K562 (cell line): ENCODE measurements at regions not wholly inside any gene's neighbourhood (a gene's known extent, or its start where the extent isn't known, plus 50 kb on each side); places are given as distances from the start of the nearest gene placed in this dataset.
A peak's percentile ranks its signal among the peaks of the same experiment; 100 is the strongest.

ENCODE experiments used
- AFF4 ChIP-seq: sonication (generic); formaldehyde crosslinking; IDR thresholded peaks from 2 replicates; pipeline ENCODE4 v1.8.0; 2023; ENCODE audit warnings: mild to moderate bottlenecking, missing genetic modification reagents
- ELF2 ChIP-seq: fragments of 250-450 bp; sonication (Bioruptor Pico); IDR thresholded peaks from 2 replicates; pipeline ENCODE4 v1.5.0; 2021; ENCODE audit warnings: mild to moderate bottlenecking
- NKRF ChIP-seq: fragments of 450-650 bp; IDR thresholded peaks from 2 replicates; pipeline ENCODE4 v1.6.1; 2016; ENCODE audit warnings: borderline replicate concordance
- PBX2 ChIP-seq, 2 experiments: IDR thresholded peaks in 1 of 2; conservative IDR thresholded peaks in 1 of 2; 2 replicates each; pipeline ENCODE4 v1.6.1; 2016; ENCODE audit warnings: low read depth in 2 of 2, mild to moderate bottlenecking in 1 of 2, missing compliant biosample characterization in 1 of 2, missing genetic modification characterization in 1 of 2, moderate library complexity in 1 of 2
- SIX5 ChIP-seq, 2 experiments: IDR thresholded peaks; 2 replicates each; pipeline ENCODE4 v1.6.1; 2011; ENCODE audit warnings: low read length in 2 of 2, borderline replicate concordance in 1 of 2, low read depth in 1 of 2, mild to moderate bottlenecking in 1 of 2, moderate library complexity in 1 of 2; ENCODE audit not compliant: insufficient read depth in 1 of 2
- SMAD1 ChIP-seq: fragments of 150-350 bp; IDR thresholded peaks from 2 replicates; pipeline ENCODE4 v1.6.1; 2014; ENCODE audit warnings: low read length, low read depth; ENCODE audit not compliant: partially characterized antibody
- SMARCE1 ChIP-seq: fragments of 450-650 bp; IDR thresholded peaks from 2 replicates; pipeline ENCODE4 v1.7.1; 2016; ENCODE audit warnings: mild to moderate bottlenecking
- TSHZ1 ChIP-seq: fragments of 250-450 bp; sonication (Bioruptor Pico); IDR thresholded peaks from 2 replicates; pipeline ENCODE4 v1.4.0; 2020; ENCODE audit warnings: mild to moderate bottlenecking, moderate library complexity
- ZBTB12 ChIP-seq: fragments of 250-450 bp; sonication (Bioruptor Pico); IDR thresholded peaks from 2 replicates; pipeline ENCODE4 v1.4.0; 2020
- ZNF12 ChIP-seq: sonication (generic); formaldehyde crosslinking; IDR thresholded peaks from 2 replicates; pipeline ENCODE4 v1.4.0; 2020; ENCODE audit warnings: mild to moderate bottlenecking, missing genetic modification reagents
- ZNF133 ChIP-seq: fragments of 250-450 bp; sonication (Bioruptor Pico); IDR thresholded peaks from 2 replicates; pipeline ENCODE4 v1.4.0; 2020; ENCODE audit warnings: mild to moderate bottlenecking

GRCh38 chr6:27138837-27139755 lies 108.4 kb upstream of the PRSS16 start (continued):
- TF ChIP-seq AFF4 (CRISPR knock-in tag) (peak; percentile 98), NKRF (peak; percentile 85), SMAD1 (peak; percentile 92), SIX5 (IDR thresholded peaks at IDR 0.05; ENCODE audit: borderline replicate concordance in 1 of 2, insufficient read depth in 1 of 2, low read depth in 1 of 2, low read length in 2 of 2) (no peak), ZNF133 (no peak), SMARCE1 (no peak), ZBTB12 (CRISPR knock-in tag) (no peak), ELF2 (peak; percentile 76; the same call in 1 of the 2 replicates), ZNF12 (CRISPR knock-in tag) (no peak), PBX2 (CRISPR knock-in tag; IDR thresholded peaks at IDR 0.05; ENCODE audit: low read depth) (no peak), PBX2 (tag; conservative IDR thresholded peaks at IDR 0.05; ENCODE audit: low read depth) (no peak), TSHZ1 (CRISPR knock-in tag) (no peak)
